ENCODE measurements at regions not wholly inside any gene's neighbourhood (a gene's known extent, or its start where the extent isn't known, plus 50 kb on each side); places are given as distances from the start of the nearest gene placed in this dataset.
"Not testable (repeated sequence)": the region's sequence is repeated elsewhere in the genome, so short reads cannot be mapped to it uniquely, and the experiment has no call there.

DNA sequence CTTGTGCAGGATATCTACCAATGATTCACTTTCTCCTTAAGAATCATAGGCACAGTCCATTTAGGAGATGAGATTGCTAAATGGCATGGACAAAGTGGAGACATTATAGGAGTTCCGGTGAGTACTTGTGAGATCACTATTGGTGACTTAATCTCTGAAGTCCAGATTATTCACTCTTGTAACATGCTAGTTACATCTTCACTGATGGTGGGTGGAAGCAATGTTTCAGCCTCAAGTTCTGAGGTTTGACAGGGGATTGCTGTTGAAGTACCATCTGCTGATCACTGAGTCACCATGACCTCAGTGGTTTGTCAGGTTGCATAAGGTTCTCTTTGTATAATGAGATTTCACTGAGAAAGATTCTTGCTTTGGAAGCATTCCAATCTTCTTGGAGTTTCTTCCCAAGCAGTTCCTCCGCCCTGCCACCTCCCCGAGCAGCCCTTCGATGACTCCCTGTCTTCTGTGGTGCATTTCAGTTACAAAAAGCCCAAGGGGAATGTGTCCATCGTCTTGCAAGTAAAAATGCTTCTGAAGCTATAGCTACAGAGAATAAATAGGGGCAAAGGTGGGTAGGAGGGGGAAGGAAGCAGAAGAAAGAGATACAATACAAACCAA, 114.7 kb downstream of the NBPF8 start:
- WGBS: 56% methylated on average over 4 of the region's 5 CpGs
- not testable (repeated sequence) for H3K9me3 ChIP-seq; H3K27ac ChIP-seq; H3K4me1 ChIP-seq; H3K27me3 ChIP-seq; DNase-seq (ENCODE audit: low spot score in 2 of 2); H3K4me3 ChIP-seq; H3K36me3 ChIP-seq

- 83% methylated on average over 1 of the region's 3 CpGs for WGBS
- not testable (repeated sequence) for H3K4me1 ChIP-seq; H3K27ac ChIP-seq; H3K9me3 ChIP-seq; H3K4me3 ChIP-seq; H3K27me3 ChIP-seq; DNase-seq (ENCODE audit: low spot score in 2 of 2); H3K36me3 ChIP-seq
These were observed 116.6 kb downstream of the NBPF8 start for GRCh38 chr1:120531455-120531854.

- WGBS: 72% methylated on average over 2 of the region's 2 CpGs
- DNase-seq (ENCODE audit: low spot score in 2 of 2): not testable (repeated sequence)
These were observed 119.7 kb downstream of the NBPF8 start for GRCh38 chr1:120534361-120535047.

DNA sequence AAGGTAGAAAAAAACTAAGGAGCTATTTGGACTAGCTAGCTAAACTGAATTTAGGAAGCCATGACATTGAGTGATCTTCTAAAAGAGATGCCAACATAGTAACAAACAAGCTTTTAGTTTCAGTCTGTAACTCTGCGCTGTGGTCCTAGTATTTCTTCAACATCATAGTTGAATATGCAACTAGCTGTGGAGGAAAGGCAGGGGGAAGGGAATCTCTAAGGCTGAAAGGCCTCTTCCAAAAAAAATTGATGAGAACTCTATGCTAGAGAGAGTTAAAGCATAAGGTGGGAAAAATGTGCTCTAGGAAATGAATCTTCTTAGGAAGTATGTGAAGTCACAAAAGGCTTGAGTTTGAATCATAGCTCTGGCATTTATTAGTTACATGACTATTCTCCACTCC, 120.2 kb downstream of the NBPF8 start:
- not testable (repeated sequence) for H3K27ac ChIP-seq
- 76% methylated on average over 1 of the region's 1 CpG for WGBS

More at GRCh38 chr1:120534361-120535047, 119.7 kb downstream of the NBPF8 start:
- not testable (repeated sequence) for H3K27me3 ChIP-seq, H3K27ac ChIP-seq, H3K9me3 ChIP-seq, H3K4me3 ChIP-seq, H3K4me1 ChIP-seq, H3K36me3 ChIP-seq

DNA sequence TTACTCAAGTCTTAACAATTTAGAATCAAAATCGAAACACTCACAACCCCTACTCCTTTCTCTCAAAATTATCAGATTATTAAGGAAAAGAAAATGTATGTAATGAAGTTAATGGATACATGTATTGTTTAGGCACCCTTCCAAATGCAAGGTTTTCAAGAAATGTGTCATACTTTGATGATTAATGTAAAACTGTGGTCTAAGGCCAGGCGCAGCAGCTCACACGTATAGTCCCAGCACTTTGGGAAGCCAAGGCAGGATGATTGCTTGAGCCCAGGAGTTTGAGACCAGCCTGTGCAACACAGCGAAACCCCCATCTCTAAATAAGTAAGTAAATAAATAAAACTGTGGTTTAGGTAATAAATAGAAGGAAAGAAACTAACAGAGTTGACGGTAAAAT, 126.6 kb downstream of the NBPF8 start:
- not testable (repeated sequence) for DNase-seq (ENCODE audit: low spot score in 2 of 2); H3K4me3 ChIP-seq; H3K36me3 ChIP-seq; H3K27me3 ChIP-seq; H3K4me1 ChIP-seq; H3K27ac ChIP-seq; H3K9me3 ChIP-seq
- WGBS: 88% methylated on average over 1 of the region's 5 CpGs

More for the DNA sequence above, 120.2 kb downstream of the NBPF8 start:
- H3K9me3 ChIP-seq; H3K36me3 ChIP-seq; H3K4me3 ChIP-seq; H3K4me1 ChIP-seq; H3K27me3 ChIP-seq; DNase-seq (ENCODE audit: low spot score in 2 of 2): not testable (repeated sequence)

GRCh38 chr1:120542365-120542764, 127.5 kb downstream of the NBPF8 start:
- WGBS: no CpG with 5 or more reads among the region's 2 CpGs
- H3K27ac ChIP-seq; H3K36me3 ChIP-seq; H3K4me3 ChIP-seq; H3K9me3 ChIP-seq; H3K4me1 ChIP-seq; DNase-seq (ENCODE audit: low spot score in 2 of 2); H3K27me3 ChIP-seq: not testable (repeated sequence)

DNA sequence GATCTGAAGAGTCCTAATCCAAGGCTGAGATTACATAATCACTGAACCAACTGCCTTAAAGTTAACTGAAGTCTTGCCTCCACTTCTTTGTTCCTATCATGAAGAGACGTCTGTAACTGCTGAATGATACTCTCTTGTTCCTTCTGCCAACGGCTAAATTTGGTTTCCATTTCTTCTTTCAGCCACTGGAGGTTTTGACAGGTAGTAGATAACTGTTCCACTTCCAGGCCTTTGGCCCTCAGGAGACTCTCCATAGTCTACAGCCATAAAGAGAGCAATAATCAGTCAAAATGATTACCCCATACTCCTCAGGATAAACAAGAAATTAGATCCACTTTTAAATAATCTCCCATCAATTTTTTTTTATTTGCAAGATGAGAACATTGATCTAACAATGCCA, 128.1 kb downstream of the NBPF8 start:
- H3K27me3 ChIP-seq; DNase-seq (ENCODE audit: low spot score in 2 of 2); H3K9me3 ChIP-seq; H3K27ac ChIP-seq; H3K4me1 ChIP-seq; H3K36me3 ChIP-seq; H3K4me3 ChIP-seq: not testable (repeated sequence)
- 83% methylated on average over 2 of the region's 2 CpGs for WGBS

GRCh38 chr1:120544434-120544833, 129.6 kb downstream of the NBPF8 start:
- H3K27ac ChIP-seq, H3K4me3 ChIP-seq, H3K27me3 ChIP-seq, H3K9me3 ChIP-seq, H3K4me1 ChIP-seq, H3K36me3 ChIP-seq: not testable (repeated sequence)
- DNase-seq (ENCODE audit: low spot score in 2 of 2): peak; percentile 87 to 88
- TF ChIP-seq CTCF (IDR thresholded peaks at IDR 0.05): peak in 1 of 2 donors; percentile 50
- 8% methylated on average over 2 of the region's 2 CpGs for WGBS

- not testable (repeated sequence) for H3K9me3 ChIP-seq; H3K4me3 ChIP-seq; H3K27ac ChIP-seq; DNase-seq (ENCODE audit: low spot score in 2 of 2); H3K27me3 ChIP-seq; H3K36me3 ChIP-seq; H3K4me1 ChIP-seq
- 40% methylated on average over 1 of the region's 2 CpGs for WGBS
These were observed 135.5 kb downstream of the NBPF8 start for GRCh38 chr1:120550335-120550734.

GRCh38 chr1:120552190-120552589, 137.4 kb downstream of the NBPF8 start:
- not testable (repeated sequence) for H3K4me3 ChIP-seq; DNase-seq (ENCODE audit: low spot score in 2 of 2); H3K9me3 ChIP-seq; H3K36me3 ChIP-seq; H3K4me1 ChIP-seq; H3K27ac ChIP-seq; H3K27me3 ChIP-seq

DNA sequence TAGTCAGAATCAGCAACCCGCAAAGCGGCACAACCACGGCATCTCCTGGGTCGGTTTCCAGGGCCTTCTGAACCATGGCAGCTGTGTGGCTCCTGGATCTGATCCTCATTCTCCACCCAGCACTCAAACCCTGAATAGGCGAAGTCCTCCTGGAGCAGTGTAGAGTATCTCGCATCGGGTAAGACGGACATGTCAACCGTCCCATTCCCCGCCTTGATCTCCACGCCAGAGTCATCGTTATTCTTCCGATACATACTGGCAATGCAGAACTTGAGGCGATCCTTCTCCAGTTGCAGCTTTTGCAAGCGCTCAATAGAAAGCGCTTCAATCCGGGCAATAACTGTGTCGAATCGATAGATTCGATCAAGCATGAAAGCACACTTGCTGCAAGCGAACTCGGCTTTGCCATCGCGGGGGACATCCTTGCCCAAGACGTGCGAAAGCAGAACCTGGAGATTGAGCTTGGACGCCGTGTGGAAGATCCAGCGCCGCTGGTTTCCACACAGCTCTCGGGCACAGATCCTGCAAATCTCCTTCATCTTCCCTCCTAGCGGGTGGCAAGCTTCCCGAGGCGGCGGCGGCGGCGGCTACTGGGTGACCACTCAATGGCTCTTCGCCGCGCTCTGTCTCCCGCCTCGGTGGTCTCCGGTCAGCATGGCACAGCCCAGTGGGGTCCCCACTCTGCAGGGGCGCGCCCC, 142.9 kb downstream of the NBPF8 start:
- H3K36me3 ChIP-seq; H3K9me3 ChIP-seq; H3K27ac ChIP-seq; H3K4me1 ChIP-seq; DNase-seq (ENCODE audit: low spot score in 2 of 2); H3K27me3 ChIP-seq: not testable (repeated sequence)
- peak overlapping the region; percentile 52 for H3K4me3 ChIP-seq
- WGBS: no CpG with 5 or more reads among the region's 46 CpGs

Data from suprapubic skin (tissue), 4 donors.